Stimulated activated CD4-positive, alpha-beta T cell treated with anti-CD3 and anti-CD28 coated beads, Interleukin-15, amount 100 ng/mL, for 24 hours (primary cell): ENCODE measurements at regions not wholly inside any gene's neighbourhood (a gene's known extent, or its start where the extent isn't known, plus 50 kb on each side); places are given as distances from the start of the nearest gene placed in this dataset.

Source experiments
- DNase-seq: peaks from one replicate; pipeline ENCODE4 v3.0.0-alpha.2; 2020

GRCh38 chr7:155138204-155138603 is 68.1 kb downstream of the HTR5A start:
- no peak for DNase-seq

- no peak for DNase-seq
Observed at GRCh38 chr7:155141562-155141961, 71.4 kb downstream of the HTR5A start.

- DNase-seq, result no peak
Observed at GRCh38 chr7:155143381-155143780, 73.3 kb downstream of the HTR5A start.

- DNase-seq, result no peak
Observed at GRCh38 chr7:155144371-155144770, 74.2 kb downstream of the HTR5A start.

- no peak for DNase-seq
Observed at GRCh38 chr7:155145477-155146255, 75.5 kb downstream of the HTR5A start.

GRCh38 chr7:155147172-155147571 is 77.0 kb downstream of the HTR5A start:
- DNase-seq, result no peak

- no peak for DNase-seq
Observed at GRCh38 chr7:155147624-155148023, 77.5 kb downstream of the HTR5A start.

GRCh38 chr7:155153676-155154075 is 83.6 kb downstream of the HTR5A start:
- DNase-seq, result no peak

GRCh38 chr7:155154586-155154985 is 84.5 kb downstream of the HTR5A start:
- DNase-seq, result no peak

- no peak for DNase-seq
Observed at GRCh38 chr7:155161690-155162089, 91.6 kb downstream of the HTR5A start.

GRCh38 chr7:155162422-155162821 is 92.3 kb downstream of the HTR5A start:
- DNase-seq, result no peak

- no peak for DNase-seq
Observed at GRCh38 chr7:155163696-155164095, 93.6 kb downstream of the HTR5A start.

- DNase-seq, result no peak
Observed at GRCh38 chr7:155164316-155164715, 94.2 kb downstream of the HTR5A start.

GRCh38 chr7:155166108-155166507 is 96.0 kb downstream of the HTR5A start:
- DNase-seq, result no peak

- DNase-seq, result no peak
Observed at GRCh38 chr7:155166673-155167370, 96.7 kb downstream of the HTR5A start.

GRCh38 chr7:155167706-155168365 is 97.7 kb downstream of the HTR5A start:
- no peak for DNase-seq

- no peak for DNase-seq
Observed at GRCh38 chr7:155168597-155169480, 98.7 kb downstream of the HTR5A start.

- DNase-seq, result no peak
Observed at GRCh38 chr7:155169498-155170065, 99.5 kb downstream of the HTR5A start.

GRCh38 chr7:155170331-155170730 is 100.2 kb downstream of the HTR5A start:
- DNase-seq, result no peak

GRCh38 chr7:155172141-155172540 is 102.0 kb downstream of the HTR5A start:
- no peak for DNase-seq

- DNase-seq, result no peak
Observed at GRCh38 chr7:155173905-155174304, 103.8 kb downstream of the HTR5A start.

- no peak for DNase-seq
Observed at GRCh38 chr7:155178096-155178495, 108.0 kb downstream of the HTR5A start.

- DNase-seq, result no peak
Observed at GRCh38 chr7:155181768-155182167, 111.6 kb downstream of the HTR5A start.
